Prostate gland (tissue), 2 donors: ENCODE measurements at regions not wholly inside any gene's neighbourhood (a gene's known extent, or its start where the extent isn't known, plus 50 kb on each side); places are given as distances from the start of the nearest gene placed in this dataset.

ENCODE experiments used
- CTCF ChIP-seq, 4 experiments: fragments of 200-600 bp in 2 of 4; fragments of 450-650 bp in 2 of 4; sonication (generic) in 2 of 4; IDR thresholded peaks; 1 replicate in 3 of 4; 2 replicates in 1 of 4; pipeline ENCODE4 v1.5.1; 2016 to 2019; ENCODE audit warnings: antibody characterized with exemption in 4 of 4, mild to moderate bottlenecking in 2 of 4, moderate library complexity in 2 of 4
- POLR2A ChIP-seq: fragments of 450-650 bp; IDR thresholded peaks from one replicate; pipeline ENCODE4 v1.6.1; 2016; ENCODE audit warnings: antibody characterized with exemption, mild to moderate bottlenecking
- POLR2AphosphoS5 ChIP-seq: sonication (generic); formaldehyde crosslinking; IDR thresholded peaks from one replicate; pipeline ENCODE4 v1.6.1; 2017; ENCODE audit warnings: antibody characterized with exemption

GRCh38 chr10:78894089-78894840 lies 174.5 kb upstream of the ZMIZ1 start:
- TF ChIP-seq CTCF (IDR thresholded peaks at IDR 0.05) (no peak), POLR2A (no peak), POLR2AphosphoS5 (no peak)
